Effector memory CD8-positive, alpha-beta T cell (primary cell): ENCODE measurements at regions not wholly inside any gene's neighbourhood (a gene's known extent, or its start where the extent isn't known, plus 50 kb on each side); places are given as distances from the start of the nearest gene placed in this dataset.

Experiments
- ATAC-seq: fragments of 150-1000 bp; cut with Tn5 transposase; replicated peaks from 2 replicates; pipeline ENCODE4 v1.10.0; 2021; ENCODE audit warnings: mild to moderate bottlenecking, moderate library complexity
- DNase-seq, 3 experiments: peaks; one replicate each; pipeline ENCODE4 v3.0.0; 2021
- H3K27ac Mint-ChIP-seq, 2 donors: one replicate each; pipeline ENCODE4 v1.8.0; 2022; ENCODE audit warnings: mild to moderate bottlenecking in 2 of 2, mixed read lengths in 2 of 2, moderate library complexity in 2 of 2
- H3K27me3 Mint-ChIP-seq, 2 donors: one replicate each; pipeline ENCODE4 v1.8.0; 2022; ENCODE audit warnings: mixed read lengths in 2 of 2
- H3K36me3 Mint-ChIP-seq: one replicate; pipeline ENCODE4 v1.8.0; 2022; ENCODE audit warnings: mild to moderate bottlenecking, moderate library complexity, mixed read lengths; ENCODE audit not compliant: insufficient read depth
- H3K4me1 Mint-ChIP-seq, 2 donors: one replicate each; pipeline ENCODE4 v1.8.0; 2022; ENCODE audit warnings: low read depth in 2 of 2, mixed read lengths in 2 of 2
- H3K4me3 Mint-ChIP-seq, 2 donors: one replicate each; pipeline ENCODE4 v1.8.0; 2022; ENCODE audit warnings: mild to moderate bottlenecking in 2 of 2, mixed read lengths in 2 of 2, moderate library complexity in 2 of 2
- H3K9me3 Mint-ChIP-seq, 2 donors: one replicate each; pipeline ENCODE4 v1.8.0; 2022; ENCODE audit warnings: mixed read lengths in 2 of 2

DNA sequence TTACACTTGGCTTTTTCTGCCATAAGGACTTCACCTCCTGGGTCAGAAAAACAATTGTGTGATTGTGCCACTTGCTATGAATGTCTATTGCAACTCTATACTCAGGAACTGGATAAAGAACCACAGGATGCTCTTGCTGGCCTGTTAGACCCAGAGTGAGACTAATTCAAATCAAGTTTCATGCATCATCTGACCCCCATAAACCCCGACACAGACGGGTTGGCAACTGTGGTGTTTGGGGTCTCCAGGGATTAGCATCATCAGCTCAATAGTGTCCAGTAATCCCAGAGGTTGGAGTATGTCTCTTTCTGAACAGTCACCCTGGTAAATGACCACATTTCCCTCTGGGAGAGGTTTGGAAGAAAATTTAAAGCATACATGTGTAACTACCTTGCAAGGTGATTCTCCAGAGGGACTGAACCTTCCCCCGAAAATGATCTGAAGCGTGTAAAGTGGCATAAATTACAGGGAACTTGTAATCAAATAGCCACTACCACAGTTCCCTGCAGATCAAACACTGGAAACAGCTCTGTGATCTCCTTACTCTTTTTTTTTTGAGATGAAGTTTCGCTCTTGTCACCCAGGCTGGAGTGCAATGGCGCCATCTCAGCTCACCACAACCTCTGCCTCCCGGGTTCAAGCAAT lies 1097.6 kb downstream of the TBC1D22A start:
- Mint-ChIP-seq H3K4me3 (no peak overlapping the region), H3K27me3 (peaks cover 25 to 27% of the 10 kb centered on the region in 2 donors), H3K27ac (no peak overlapping the region), H3K4me1 (no peaks in the 10 kb centered on the region), H3K9me3 (no peaks in the 10 kb centered on the region), H3K36me3 (no peaks in the 10 kb centered on the region)
- ATAC-seq (no peak), DNase-seq (no peak)

- H3K27me3 Mint-ChIP-seq: peaks cover 24 to 31% of the 10 kb centered on the region in 2 donors
- no peaks in the 10 kb centered on the region for H3K9me3 Mint-ChIP-seq
- H3K4me1 Mint-ChIP-seq: no peaks in the 10 kb centered on the region
- DNase-seq: no peak
- ATAC-seq: no peak
- no peak overlapping the region for H3K27ac Mint-ChIP-seq
- H3K36me3 Mint-ChIP-seq: no peaks in the 10 kb centered on the region
- no peak overlapping the region for H3K4me3 Mint-ChIP-seq
Measured at GRCh38 chr22:47858773-47859306, 1096.4 kb downstream of the TBC1D22A start.

DNA sequence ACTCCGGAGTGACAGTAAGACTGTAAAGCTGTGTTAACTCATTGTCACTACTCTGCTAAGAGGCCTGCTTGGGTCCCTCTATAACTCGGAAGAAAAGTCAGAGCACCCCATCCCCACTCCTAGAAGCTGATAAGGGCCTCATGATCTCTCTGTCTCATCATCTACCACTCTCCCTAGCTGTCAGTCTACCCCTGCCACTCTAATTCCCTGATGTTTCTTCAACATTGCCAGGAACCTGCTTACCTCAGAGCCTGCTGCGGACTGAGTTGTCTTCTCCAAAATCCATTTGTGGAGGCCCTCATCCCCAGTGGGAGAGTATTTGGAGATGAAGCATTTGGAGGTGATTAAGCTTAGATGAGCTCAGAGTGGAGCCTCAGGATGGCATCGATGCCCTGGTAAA lies 1092.2 kb downstream of the TBC1D22A start:
- no peak overlapping the region for H3K27ac Mint-ChIP-seq
- DNase-seq: no peak
- ATAC-seq: no peak
- no peak overlapping the region for H3K4me3 Mint-ChIP-seq
- H3K4me1 Mint-ChIP-seq: no peaks in the 10 kb centered on the region
- peaks cover 30 to 39% of the 10 kb centered on the region in 2 donors for H3K27me3 Mint-ChIP-seq
- H3K36me3 Mint-ChIP-seq: no peaks in the 10 kb centered on the region
- H3K9me3 Mint-ChIP-seq: no peaks in the 10 kb centered on the region

- ATAC-seq: no peak
- no peaks in the 10 kb centered on the region for H3K4me1 Mint-ChIP-seq
Measured at GRCh38 chr22:47854251-47854650, 1091.8 kb downstream of the TBC1D22A start.

DNA sequence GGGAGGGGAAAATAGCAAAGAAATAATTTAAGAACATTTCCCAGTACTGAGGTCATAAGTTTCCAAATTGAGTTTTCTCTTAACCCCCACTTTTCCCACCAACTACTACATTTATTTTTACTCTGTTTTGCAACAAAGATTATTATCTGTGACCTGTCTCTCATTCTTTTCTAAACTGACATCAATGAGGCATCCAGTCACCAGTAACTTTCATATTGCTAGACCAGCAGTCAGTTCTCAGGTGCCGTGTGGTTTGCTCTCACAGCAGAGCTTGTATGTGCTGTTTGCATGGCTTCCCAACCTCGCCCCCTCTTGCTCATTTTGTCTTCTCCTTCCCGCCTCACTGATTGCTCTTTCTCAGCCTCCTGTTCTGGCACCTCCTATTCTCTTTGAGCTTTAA lies 1091.3 kb downstream of the TBC1D22A start:
- Mint-ChIP-seq H3K9me3 (no peaks in the 10 kb centered on the region), H3K36me3 (no peaks in the 10 kb centered on the region), H3K4me3 (no peak overlapping the region), H3K4me1 (no peaks in the 10 kb centered on the region), H3K27ac (no peak overlapping the region), H3K27me3 (peaks cover 39 to 40% of the 10 kb centered on the region in 2 donors)
- ATAC-seq (no peak), DNase-seq (no peak)

More at GRCh38 chr22:47854251-47854650, 1091.8 kb downstream of the TBC1D22A start:
- Mint-ChIP-seq H3K4me3 (no peak overlapping the region), H3K9me3 (no peaks in the 10 kb centered on the region), H3K27me3 (peaks cover 34 to 39% of the 10 kb centered on the region in 2 donors), H3K36me3 (no peaks in the 10 kb centered on the region), H3K27ac (no peak overlapping the region)
- no peak for DNase-seq

- Mint-ChIP-seq H3K27me3 (peaks cover 38 to 53% of the 10 kb centered on the region in 2 donors), H3K9me3 (no peaks in the 10 kb centered on the region), H3K4me1 (no peaks in the 10 kb centered on the region), H3K27ac (no peak overlapping the region), H3K36me3 (no peaks in the 10 kb centered on the region), H3K4me3 (no peak overlapping the region)
- no peak for DNase-seq
- ATAC-seq: no peak
Measured at GRCh38 chr22:47851586-47851985, 1089.1 kb downstream of the TBC1D22A start.

DNA sequence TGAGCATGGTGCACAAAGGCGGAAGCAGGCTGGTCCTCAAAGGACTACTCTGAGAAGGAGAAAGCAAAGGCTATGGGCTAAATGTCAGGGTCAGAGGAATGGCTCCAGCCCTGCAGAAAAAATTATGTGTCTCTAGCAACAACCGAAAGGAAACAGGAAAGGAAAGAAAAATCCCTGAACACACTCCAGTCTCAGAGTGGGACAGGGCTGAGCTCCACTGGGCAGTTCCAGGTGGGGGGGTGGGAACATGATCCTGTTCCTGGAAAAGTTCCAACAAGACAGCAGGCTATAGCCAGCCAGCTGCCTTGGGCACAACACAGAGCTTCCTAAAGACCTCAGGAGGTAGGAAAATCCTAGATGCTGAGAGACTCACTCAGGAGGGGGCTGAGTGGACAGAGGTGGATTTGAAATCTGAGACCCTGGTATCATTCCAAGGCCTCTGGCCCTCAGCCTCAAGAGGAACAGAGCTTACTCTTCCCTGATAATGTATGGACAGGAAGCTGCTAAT lies 1088.2 kb downstream of the TBC1D22A start:
- Mint-ChIP-seq H3K27ac (no peak overlapping the region), H3K27me3 (peaks cover 42 to 61% of the 10 kb centered on the region in 2 donors), H3K9me3 (no peaks in the 10 kb centered on the region), H3K4me1 (no peaks in the 10 kb centered on the region), H3K4me3 (no peak overlapping the region), H3K36me3 (no peaks in the 10 kb centered on the region)
- ATAC-seq (no peak), DNase-seq (no peak)

DNA sequence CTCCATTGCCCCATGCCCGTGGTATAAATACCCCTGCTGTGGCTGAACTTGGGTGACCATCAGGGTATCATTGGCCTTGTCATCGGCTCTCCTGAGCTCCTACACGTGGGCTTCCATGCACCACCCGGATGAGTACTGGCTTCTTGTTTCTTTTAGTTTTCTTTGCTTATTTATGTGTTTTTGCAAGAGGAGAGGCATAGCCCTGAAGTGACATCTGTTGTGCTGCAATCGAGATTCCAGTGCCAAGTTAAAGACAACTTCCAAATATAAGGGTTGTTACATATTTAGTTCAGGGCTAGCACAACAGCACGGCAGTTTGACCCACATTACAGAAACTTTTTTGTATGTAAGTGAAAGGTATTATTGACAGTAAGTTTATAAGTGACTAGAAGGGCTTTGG lies 1087.1 kb downstream of the TBC1D22A start:
- H3K4me1 Mint-ChIP-seq: no peaks in the 10 kb centered on the region
- no peak overlapping the region for H3K27ac Mint-ChIP-seq
- no peak for DNase-seq
- no peaks in the 10 kb centered on the region for H3K36me3 Mint-ChIP-seq
- ATAC-seq: no peak
- H3K27me3 Mint-ChIP-seq: peaks cover 42 to 73% of the 10 kb centered on the region in 2 donors
- H3K4me3 Mint-ChIP-seq: no peak overlapping the region
- no peaks in the 10 kb centered on the region for H3K9me3 Mint-ChIP-seq

DNA sequence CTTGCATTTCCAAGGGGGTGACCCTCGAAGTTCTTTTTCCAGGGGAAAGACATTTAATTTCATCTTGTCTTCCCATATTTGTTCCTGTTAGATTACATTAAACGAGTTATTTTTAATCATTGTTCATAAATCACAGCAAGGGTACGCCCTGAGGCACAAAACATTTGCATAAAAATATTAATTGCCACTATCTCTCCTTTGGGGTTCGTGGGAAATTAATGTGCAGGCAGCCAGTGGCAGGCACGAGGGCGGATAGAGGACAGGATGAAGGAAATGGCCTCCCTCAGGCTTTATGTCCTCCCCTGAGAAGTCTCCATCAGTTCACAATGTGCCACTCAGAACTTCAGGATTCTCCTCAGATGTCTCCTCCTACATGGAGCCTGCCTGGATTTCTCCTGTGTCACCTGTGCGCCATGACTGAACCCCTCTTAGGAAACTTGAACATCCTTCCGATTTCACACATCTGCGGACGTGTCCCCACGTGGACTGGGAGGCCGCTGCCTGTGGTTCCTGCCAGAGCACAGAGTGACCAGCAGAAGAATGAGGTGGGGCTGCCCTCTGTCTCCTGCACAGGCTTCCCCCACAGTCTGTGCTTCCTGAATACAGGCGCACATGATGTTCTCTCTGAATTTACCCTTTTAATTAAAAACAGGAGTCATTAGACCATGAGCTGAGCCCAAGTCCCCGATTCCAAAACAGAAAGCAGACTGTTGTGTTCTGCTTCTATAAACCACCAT lies 1085.9 kb downstream of the TBC1D22A start:
- peaks cover 42 to 85% of the 10 kb centered on the region in 2 donors for H3K27me3 Mint-ChIP-seq
- no peak for ATAC-seq
- DNase-seq: no peak
- H3K4me1 Mint-ChIP-seq: no peaks in the 10 kb centered on the region
- H3K36me3 Mint-ChIP-seq: no peaks in the 10 kb centered on the region
- H3K9me3 Mint-ChIP-seq: no peaks in the 10 kb centered on the region
- no peak overlapping the region for H3K4me3 Mint-ChIP-seq
- H3K27ac Mint-ChIP-seq: no peak overlapping the region

- Mint-ChIP-seq H3K36me3 (no peaks in the 10 kb centered on the region), H3K4me1 (no peaks in the 10 kb centered on the region), H3K4me3 (no peak overlapping the region), H3K27ac (peak overlapping the region in 1 of 2 donors; percentile 23), H3K27me3 (peaks cover 38 to 87% of the 10 kb centered on the region in 2 donors), H3K9me3 (no peaks in the 10 kb centered on the region)
- DNase-seq (no peak), ATAC-seq (no peak)
Measured at GRCh38 chr22:47847131-47847890, 1084.9 kb downstream of the TBC1D22A start.

- no peaks in the 10 kb centered on the region for H3K36me3 Mint-ChIP-seq
- DNase-seq (no peak), ATAC-seq (no peak)
- no peaks in the 10 kb centered on the region for H3K4me1 Mint-ChIP-seq
- H3K9me3 Mint-ChIP-seq: no peaks in the 10 kb centered on the region
- no peak overlapping the region for H3K4me3 Mint-ChIP-seq
- H3K27ac Mint-ChIP-seq: no peak overlapping the region
- peaks cover 35 to 87% of the 10 kb centered on the region in 2 donors for H3K27me3 Mint-ChIP-seq
Measured at GRCh38 chr22:47846206-47846605, 1083.8 kb downstream of the TBC1D22A start.

DNA sequence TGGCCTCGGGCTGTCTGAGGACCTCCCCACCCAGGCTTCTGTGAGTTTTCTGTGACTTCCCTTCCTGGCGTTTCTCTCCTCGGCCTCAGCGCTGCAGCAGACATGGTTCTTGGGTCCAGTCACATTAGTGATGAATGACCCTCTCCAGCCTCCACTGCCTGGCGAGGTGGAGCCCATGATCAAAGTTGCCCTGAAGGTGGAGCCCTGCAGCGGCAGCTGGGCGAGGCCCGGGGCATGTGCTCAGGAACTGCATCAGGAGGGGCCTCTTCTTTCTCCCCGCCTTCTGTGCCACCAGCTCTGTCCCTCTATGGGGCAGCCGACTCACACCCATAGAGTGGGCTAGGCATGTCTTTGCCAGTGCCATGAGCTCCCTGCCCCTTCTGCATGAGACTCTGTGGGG lies 1079.7 kb downstream of the TBC1D22A start:
- no peak overlapping the region for H3K4me3 Mint-ChIP-seq
- H3K4me1 Mint-ChIP-seq: no peaks in the 10 kb centered on the region
- no peaks in the 10 kb centered on the region for H3K36me3 Mint-ChIP-seq
- no peaks in the 10 kb centered on the region for H3K9me3 Mint-ChIP-seq
- DNase-seq (no peak), ATAC-seq (no peak)
- H3K27ac Mint-ChIP-seq: no peak overlapping the region
- H3K27me3 Mint-ChIP-seq: peaks cover 58 to 86% of the 10 kb centered on the region in 2 donors

GRCh38 chr22:47841156-47841555 lies 1078.7 kb downstream of the TBC1D22A start:
- Mint-ChIP-seq H3K27me3 (peaks cover 62 to 86% of the 10 kb centered on the region in 2 donors), H3K4me3 (no peak overlapping the region), H3K4me1 (no peaks in the 10 kb centered on the region), H3K9me3 (no peaks in the 10 kb centered on the region), H3K36me3 (no peaks in the 10 kb centered on the region), H3K27ac (no peak overlapping the region)
- no peak for DNase-seq
- no peak for ATAC-seq
